ENCODE measurements at regions not wholly inside any gene's neighbourhood (a gene's known extent, or its start where the extent isn't known, plus 50 kb on each side); places are given as distances from the start of the nearest gene placed in this dataset.

DNA sequence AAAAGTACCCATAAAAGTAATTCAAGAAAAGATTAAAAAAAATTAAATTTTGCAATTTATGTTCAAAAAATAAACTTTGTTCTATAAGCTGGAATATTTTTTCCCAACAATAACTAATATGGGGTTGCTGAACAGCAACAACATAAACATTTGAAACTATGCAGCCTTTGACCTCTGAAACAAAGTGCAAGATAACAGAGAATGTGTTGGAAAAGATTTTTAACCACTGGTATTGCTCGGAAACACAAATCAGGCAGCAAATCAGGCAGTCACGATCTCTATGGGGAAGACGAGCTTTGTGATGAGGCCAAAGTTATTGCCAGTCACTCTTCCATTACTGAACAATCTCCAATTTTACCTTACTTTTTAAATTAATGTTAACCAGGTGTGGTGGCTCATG, 332.1 kb downstream of the PABPC4L start:
- CTCF ChIA-PET = no interaction called here
- no peak overlapping the region for H3K4me2 ChIP-seq
- 74% methylated on average over 3 of the region's 3 CpGs for WGBS (ENCODE audit: missing lambda C conversion rate)
- H3K27ac ChIP-seq = no peak overlapping the region
- no peak overlapping the region for H3K4me3 ChIP-seq
- POLR2A ChIA-PET = no interaction called here
- no peak for DNase-seq (ENCODE audit: low read depth in 1 of 2, low spot score in 1 of 2)
- peaks cover 6% of the 10 kb centered on the region; the same call in 1 of the 3 replicates for H3K4me1 ChIP-seq
- FAIRE-seq = no peak
- H3K9me3 ChIP-seq = no peaks in the 10 kb centered on the region
- TF ChIP-seq CTCF (IDR thresholded peaks at IDR 0.05) = no peak
- TF ChIP-seq EHMT2 (IDR thresholded peaks at IDR 0.05; ENCODE audit: low read depth) = no peak
- TF ChIP-seq HOXB5 (CRISPR knock-in tag; IDR thresholded peaks at IDR 0.05) = no peak
- no peak for TF ChIP-seq POLR2A (IDR thresholded peaks at IDR 0.05; ENCODE audit: low read length)
- TF ChIP-seq, protein P1, sequence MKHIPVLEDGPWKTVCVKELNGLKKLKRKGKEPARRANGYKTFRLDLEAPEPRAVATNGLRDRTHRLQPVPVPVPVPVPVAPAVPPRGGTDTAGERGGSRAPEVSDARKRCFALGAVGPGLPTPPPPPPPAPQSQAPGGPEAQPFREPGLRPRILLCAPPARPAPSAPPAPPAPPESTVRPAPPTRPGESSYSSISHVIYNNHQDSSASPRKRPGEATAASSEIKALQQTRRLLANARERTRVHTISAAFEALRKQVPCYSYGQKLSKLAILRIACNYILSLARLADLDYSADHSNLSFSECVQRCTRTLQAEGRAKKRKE (CRISPR knock-in tag; IDR thresholded peaks at IDR 0.05; ENCODE audit: low read depth) = no peak
- TF ChIP-seq, protein P2, sequence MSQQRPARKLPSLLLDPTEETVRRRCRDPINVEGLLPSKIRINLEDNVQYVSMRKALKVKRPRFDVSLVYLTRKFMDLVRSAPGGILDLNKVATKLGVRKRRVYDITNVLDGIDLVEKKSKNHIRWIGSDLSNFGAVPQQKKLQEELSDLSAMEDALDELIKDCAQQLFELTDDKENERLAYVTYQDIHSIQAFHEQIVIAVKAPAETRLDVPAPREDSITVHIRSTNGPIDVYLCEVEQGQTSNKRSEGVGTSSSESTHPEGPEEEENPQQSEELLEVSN (IDR thresholded peaks at IDR 0.05; ENCODE audit: borderline replicate concordance, low read depth) = no peak
- no peak for TF ChIP-seq CEBPB (IDR thresholded peaks at IDR 0.05)
- TF ChIP-seq RCOR1 (IDR thresholded peaks at IDR 0.05; ENCODE audit: low read depth, low read length) = no peak
- TF ChIP-seq, protein P3, sequence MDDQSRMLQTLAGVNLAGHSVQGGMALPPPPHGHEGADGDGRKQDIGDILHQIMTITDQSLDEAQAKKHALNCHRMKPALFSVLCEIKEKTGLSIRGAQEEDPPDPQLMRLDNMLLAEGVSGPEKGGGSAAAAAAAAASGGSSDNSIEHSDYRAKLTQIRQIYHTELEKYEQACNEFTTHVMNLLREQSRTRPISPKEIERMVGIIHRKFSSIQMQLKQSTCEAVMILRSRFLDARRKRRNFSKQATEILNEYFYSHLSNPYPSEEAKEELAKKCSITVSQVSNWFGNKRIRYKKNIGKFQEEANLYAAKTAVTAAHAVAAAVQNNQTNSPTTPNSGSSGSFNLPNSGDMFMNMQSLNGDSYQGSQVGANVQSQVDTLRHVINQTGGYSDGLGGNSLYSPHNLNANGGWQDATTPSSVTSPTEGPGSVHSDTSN (IDR thresholded peaks at IDR 0.05) = no peak
- no peak for TF ChIP-seq FOXS1 (CRISPR knock-in tag; IDR thresholded peaks at IDR 0.05)
- TF ChIP-seq NR3C1 (IDR thresholded peaks at IDR 0.05) = no peak
- TF ChIP-seq KDM1A (IDR thresholded peaks at IDR 0.05; ENCODE audit: low read depth) = no peak
- TF ChIP-seq CHD4 (IDR thresholded peaks at IDR 0.05; ENCODE audit: borderline replicate concordance) = no peak
- no peak for TF ChIP-seq FOSB (CRISPR knock-in tag; IDR thresholded peaks at IDR 0.05)
- TF ChIP-seq EHF (CRISPR knock-in tag; IDR thresholded peaks at IDR 0.05) = no peak
- ATAC-seq = no peak

DNA sequence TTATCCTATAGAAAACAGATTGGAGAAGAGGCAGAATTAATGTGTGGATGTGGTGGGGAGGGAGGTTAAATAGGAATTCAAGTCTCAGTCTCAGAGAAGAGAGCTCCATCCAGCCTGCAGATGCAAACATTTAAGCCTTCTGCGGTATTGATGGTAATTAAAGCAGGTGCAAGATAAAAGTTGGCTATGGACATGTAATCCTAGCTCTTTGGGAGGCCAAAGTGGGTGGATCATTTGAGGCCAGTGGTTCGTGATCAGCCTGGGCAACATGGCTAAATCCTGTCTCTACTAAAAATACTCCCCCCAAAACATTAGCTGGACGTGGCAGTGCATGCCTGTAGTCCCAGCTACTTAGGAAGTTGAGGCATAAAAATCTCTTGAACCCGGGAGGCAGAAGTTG, 332.7 kb downstream of the PABPC4L start:
- Histone ChIP-seq H3K4me3 (no peak overlapping the region), H3K4me2 (no peak overlapping the region), H3K4me1 (peaks cover 6% of the 10 kb centered on the region; the same call in 1 of the 3 replicates), H3K9me3 (no peaks in the 10 kb centered on the region), H3K27ac (no peak overlapping the region)
- no peak for DNase-seq (ENCODE audit: low read depth in 1 of 2, low spot score in 1 of 2)
- 26% methylated on average over 4 of the region's 4 CpGs for WGBS (ENCODE audit: missing lambda C conversion rate)
- TF ChIP-seq NPAS2 (CRISPR knock-in tag; IDR thresholded peaks at IDR 0.05; ENCODE audit: borderline replicate concordance) = no peak
- no peak for TF ChIP-seq ZNF302 (CRISPR knock-in tag; IDR thresholded peaks at IDR 0.05)
- no peak for TF ChIP-seq HOXB5 (CRISPR knock-in tag; IDR thresholded peaks at IDR 0.05)
- TF ChIP-seq EHMT2 (IDR thresholded peaks at IDR 0.05; ENCODE audit: low read depth) = no peak
- TF ChIP-seq, protein P4, sequence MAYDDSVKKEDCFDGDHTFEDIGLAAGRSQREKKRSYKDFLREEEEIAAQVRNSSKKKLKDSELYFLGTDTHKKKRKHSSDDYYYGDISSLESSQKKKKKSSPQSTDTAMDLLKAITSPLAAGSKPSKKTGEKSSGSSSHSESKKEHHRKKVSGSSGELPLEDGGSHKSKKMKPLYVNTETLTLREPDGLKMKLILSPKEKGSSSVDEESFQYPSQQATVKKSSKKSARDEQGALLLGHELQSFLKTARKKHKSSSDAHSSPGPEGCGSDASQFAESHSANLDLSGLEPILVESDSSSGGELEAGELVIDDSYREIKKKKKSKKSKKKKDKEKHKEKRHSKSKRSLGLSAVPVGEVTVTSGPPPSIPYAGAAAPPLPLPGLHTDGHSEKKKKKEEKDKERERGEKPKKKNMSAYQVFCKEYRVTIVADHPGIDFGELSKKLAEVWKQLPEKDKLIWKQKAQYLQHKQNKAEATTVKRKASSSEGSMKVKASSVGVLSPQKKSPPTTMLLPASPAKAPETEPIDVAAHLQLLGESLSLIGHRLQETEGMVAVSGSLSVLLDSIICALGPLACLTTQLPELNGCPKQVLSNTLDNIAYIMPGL (CRISPR knock-in tag; IDR thresholded peaks at IDR 0.05; ENCODE audit: borderline replicate concordance) = no peak
- TF ChIP-seq ZFP36 (IDR thresholded peaks at IDR 0.05; ENCODE audit: borderline replicate concordance, partially characterized antibody) = no peak
- no peak for TF ChIP-seq KDM1A (IDR thresholded peaks at IDR 0.05; ENCODE audit: low read depth)
- no peak for TF ChIP-seq CHD2 (IDR thresholded peaks at IDR 0.05; ENCODE audit: low read length, partially characterized antibody)
- no peak for TF ChIP-seq HEYL (CRISPR knock-in tag; IDR thresholded peaks at IDR 0.05)
- TF ChIP-seq FOSL2 (IDR thresholded peaks at IDR 0.05) = no peak
- TF ChIP-seq FOSL2 (CRISPR knock-in tag; IDR thresholded peaks at IDR 0.05) = no peak
- TF ChIP-seq CBX8 (IDR thresholded peaks at IDR 0.05) = no peak
- TF ChIP-seq, protein P2 (IDR thresholded peaks at IDR 0.05; ENCODE audit: borderline replicate concordance, low read depth) = no peak
- TF ChIP-seq HES2 (IDR thresholded peaks at IDR 0.05) = no peak
- TF ChIP-seq SREBF2 (IDR thresholded peaks at IDR 0.05) = no peak
- no peak for TF ChIP-seq SMC3 (IDR thresholded peaks at IDR 0.05)
- TF ChIP-seq CEBPB (IDR thresholded peaks at IDR 0.05) = no peak
- TF ChIP-seq RARB (CRISPR knock-in tag; IDR thresholded peaks at IDR 0.05) = no peak
- ChIA-PET POLR2A (no interaction called here), CTCF (no interaction called here)
- no peak for FAIRE-seq
- ATAC-seq = no peak

All from A549 (cell line).